HG03066 (cell line): ENCODE measurements at regions not wholly inside any gene's neighbourhood (a gene's known extent, or its start where the extent isn't known, plus 50 kb on each side); places are given as distances from the start of the nearest gene placed in this dataset.
"Not testable (repeated sequence)": the region's sequence is repeated elsewhere in the genome, so short reads cannot be mapped to it uniquely, and the experiment has no call there.

Experiments used
- ATAC-seq: cut with Tn5 transposase; IDR thresholded peaks from one replicate; pipeline ENCODE4 v1.9.1; 2021; ENCODE audit warnings: low read depth; ENCODE audit not compliant: unreplicated experiment

DNA sequence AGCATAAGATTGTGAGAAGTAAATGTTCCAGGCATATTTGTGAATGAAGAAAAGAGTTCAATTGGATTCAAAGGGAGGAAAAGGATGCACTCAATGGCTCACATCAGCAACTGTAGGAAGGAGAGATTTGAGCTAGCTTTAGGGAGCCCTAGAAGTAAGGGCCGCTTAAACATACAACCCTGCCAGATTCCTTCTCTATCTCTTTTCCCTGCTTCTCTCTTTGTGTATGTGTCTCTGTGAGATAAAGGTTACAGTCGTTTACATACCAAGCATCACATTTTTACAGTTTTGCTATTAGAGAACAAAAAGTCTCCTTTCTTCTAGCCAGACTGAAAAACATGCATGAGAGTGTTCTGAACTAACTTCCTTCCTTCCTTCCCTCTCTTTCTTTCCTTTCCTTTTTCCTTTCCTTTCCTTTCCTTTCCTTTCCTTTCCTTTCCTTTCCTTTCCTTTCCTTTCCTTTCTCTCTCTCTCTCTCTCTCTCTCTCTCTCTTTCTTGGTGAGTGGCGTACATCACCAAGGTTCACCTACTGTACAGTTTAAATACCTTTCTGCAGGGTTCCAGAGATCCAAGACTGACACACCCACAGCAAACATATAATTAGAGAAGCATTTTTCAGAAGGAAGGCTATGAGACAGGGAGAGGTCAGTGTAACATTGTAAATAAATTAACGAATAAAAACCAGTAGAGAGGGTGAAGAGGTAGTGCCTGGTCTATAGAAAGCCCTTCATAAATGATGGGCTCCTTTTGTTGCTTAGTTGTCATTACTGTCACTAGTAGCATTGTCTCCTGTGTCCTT lies 240.4 kb downstream of the ARL4A start:
- ATAC-seq: no peak

DNA sequence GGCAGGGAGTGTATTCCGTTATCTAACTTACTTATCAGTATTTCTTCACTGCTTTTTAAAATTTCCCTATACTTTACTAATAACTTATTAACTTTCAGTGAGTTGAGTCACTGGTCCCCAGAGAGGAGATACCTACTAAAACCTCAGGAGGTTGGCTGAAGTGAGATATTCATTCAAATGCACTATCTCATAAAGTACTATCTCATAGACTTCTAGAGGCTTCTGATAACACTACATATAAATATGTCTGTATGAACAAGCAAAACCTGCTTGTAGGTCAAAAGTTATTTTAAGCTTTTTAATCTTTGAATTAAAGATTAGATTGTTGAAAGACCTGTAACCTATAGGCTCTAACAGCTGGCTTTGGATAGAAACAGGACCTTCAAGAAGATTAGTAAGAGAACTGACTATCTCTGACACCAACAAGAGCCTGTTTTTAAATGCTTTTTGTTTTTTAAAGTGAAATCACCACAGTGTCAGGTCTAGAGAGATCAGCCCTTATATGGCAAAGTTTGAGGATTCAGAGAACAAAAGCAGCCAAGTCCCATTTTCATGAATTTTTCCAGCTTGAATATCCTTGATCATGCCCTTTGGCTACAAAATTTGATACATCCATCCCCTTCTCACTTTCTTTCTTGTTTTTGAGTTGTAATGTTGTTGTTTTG lies 242.2 kb downstream of the ARL4A start:
- ATAC-seq: no peak

DNA sequence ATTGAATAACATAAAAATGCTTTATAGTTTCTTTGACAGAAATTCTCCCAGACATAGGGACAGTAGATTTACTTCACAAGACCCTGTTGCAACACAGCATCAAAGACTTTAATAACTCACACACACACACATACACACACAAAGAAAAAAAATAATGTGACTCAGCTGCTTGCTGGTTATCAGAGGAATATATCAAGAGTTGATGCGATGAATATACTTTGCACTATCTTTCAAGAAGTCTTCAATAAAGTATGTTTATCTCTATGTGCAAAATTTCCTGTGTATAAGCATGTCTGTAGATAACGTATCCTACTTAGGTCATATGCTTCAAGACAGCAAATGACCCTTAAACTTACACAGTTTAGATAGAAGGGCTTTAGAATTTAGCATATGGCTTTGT lies 243.1 kb downstream of the ARL4A start:
- no peak for ATAC-seq

DNA sequence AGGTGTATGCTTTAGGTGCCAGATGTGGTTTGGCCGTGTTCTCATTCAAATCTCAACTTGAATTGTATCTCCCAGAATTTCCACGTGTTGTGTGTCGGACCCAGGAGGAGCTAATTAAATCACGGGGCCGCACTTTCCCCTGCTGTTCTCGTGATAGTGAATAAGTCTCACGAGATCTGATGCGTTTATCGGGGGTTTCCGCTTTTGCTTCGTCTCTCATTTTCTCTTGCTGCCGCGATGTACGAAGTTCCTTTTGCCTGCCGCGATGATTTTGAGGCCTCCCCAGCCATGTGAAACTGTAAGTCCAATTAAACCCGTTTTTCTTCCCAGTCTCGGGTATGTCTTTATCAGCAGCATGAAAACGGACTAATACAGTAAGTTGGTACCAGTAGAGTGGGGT lies 244.0 kb downstream of the ARL4A start:
- ATAC-seq: not testable (repeated sequence)

DNA sequence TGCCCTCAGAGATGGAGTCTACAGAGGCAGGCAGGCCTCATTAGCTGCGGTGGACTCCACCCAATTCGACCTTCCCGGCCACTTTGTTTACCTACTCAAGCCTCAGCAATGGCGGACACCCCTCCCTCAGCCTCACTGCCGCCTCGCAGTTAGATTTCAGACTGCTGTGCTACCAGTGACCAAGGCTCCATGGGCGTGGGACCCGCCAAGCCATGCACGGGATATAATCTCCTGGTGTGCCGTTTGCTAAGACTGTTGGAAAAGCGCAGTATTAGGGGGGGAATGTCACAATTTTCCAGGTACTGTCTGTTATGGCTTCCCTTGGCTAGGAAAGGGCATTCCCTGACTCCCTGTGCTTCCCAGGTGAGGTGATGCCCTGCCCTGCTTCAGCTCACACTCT lies 252.3 kb downstream of the ARL4A start:
- no peak for ATAC-seq

DNA sequence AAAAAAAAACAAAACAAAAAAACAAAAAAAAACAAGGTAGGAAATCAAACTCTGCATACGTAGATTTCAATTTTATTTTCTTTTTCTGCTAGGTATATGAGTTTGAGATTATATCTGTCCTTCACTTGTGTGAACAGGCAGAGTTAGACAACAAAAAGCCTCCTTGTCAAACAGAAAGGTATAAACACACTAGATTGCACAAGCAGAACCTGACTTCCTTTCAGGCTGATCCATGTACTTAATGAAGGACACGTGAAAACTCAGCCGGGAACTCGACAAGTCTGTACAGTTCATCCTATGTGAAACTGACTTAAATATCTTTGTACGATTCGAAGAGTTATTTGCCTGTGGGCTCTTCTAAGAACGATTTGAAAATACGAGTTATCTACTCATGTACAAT lies 254.1 kb downstream of the ARL4A start:
- ATAC-seq: no peak

DNA sequence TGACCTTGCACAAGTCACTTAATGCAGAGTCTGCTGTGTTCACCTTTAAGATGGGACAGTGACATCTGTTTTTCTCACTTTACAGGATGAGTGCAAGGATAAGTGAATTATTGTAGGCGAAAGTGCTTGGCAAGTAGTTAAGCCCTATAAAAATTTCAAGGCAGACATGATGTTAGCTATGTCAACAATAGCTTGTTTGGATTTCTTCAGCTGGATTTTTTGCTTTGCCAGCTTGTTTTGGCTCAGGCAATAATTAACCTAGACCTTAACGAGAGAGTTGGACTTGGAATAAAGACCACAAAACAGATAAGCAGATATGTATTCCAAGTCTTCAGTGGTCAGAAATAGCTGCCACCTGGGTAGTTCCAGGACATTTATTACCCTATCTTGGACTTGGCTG lies 255.2 kb downstream of the ARL4A start:
- ATAC-seq: no peak

DNA sequence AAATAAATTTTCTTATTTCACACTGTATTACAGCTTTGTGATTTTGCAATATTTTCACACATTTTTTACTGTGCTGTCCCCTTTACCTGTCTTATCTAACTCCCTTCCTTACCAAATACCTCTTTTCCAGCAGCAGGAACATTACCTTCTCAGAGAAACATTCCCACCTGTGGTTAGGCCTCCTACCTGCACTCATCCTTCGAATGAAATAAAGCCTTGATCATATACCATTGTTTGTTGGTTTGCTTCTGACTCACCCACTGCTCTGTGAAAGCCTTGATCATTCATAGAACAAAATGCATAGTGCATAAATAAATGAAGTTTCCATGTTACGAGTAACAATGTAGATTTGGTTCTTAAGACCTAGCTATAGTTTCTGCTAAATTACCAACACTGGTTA lies 256.3 kb downstream of the ARL4A start:
- no peak for ATAC-seq

DNA sequence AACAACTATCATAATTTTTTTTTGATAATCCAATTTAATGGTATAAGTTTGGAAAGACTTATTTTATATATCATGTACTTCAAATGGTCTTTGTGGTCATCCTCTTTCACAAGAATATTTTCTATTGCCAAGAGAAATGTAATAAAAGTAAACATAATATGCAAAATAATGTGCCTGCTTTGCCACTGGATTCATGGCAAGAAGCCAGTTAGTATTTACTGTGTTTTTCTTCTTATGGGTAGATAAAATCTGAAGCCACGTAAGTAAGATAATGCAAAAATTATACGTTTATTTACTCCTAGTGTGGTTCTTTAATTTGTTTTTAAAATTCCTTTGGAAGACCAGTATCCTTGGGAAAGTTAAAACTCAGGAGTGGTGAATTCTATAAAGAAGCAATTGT lies 258.5 kb downstream of the ARL4A start:
- ATAC-seq: no peak

DNA sequence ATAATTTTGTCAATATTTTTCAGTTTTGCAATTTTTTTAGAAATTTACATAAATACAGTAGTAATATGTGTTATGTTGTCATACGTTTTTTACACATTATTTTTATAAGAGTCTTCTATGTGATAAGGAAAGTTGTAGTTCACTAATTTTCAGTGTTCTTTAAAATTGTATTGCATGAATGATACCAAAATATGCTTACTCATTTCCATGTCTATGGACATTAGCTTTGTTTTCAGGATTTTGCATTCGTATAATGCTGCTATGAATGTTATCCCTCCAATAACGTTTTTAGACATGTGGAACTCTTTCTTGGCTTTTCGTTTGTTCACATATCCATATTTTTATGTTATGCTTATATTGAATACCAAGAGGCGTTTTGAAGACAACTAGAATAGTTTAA lies 260.0 kb downstream of the ARL4A start:
- no peak for ATAC-seq

DNA sequence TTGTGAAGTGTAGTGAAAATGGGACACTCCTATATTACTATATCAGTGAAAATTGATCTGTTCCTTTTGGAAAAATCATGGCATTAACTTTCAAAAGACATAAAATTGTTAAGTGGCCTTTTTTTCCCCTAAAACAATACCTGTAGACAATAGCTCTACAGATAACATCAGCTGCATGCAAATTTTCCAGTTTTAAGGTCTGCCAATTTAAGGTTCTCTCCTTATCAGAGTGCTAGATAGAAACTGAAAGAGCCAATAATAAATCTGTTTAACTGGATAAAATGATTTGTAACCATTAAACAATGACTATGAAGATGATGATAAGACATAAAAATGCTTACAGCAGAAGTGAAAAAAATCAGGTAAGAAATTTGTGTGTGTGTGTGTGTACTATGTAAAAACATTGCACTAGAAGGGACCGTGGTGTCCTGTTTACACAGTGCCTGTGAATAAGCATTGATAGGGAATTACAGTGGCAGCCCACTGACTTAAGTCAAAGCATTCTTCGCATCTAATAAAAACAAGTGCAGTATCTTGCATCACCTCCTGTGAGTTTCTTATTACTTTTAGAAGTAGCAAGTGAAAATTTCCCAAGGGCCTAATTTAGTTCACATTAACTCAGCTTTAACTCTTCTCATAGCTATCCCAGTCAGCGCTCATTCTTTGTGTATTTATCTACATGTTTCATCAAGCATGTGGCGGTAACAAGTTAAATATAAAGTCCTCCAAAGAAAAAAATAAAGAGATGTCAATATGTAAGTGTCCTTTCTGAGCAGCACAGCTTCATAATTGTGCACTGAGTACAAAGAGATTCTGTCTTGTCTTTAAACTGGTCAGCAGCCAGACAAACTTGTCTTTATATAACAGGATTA lies 261.9 kb downstream of the ARL4A start:
- ATAC-seq: no peak

DNA sequence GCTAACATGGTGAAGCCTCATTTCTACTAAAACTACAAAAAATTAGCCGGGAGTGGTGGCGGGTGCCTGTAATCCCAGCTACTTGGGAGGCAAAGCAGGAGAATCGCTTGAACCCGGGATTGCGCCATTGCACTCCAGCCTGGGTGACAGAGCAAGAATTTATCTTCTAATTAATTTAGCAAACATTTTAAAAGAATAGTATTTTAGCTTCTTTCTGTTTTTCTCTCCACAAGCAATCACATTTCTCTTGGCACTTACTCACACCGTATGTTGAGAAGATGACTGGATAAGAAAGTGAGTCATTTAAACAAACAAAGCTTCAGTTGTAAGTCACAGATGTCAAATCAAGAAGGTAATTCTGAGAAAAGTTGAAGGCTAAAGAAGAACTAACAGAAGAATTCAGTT lies 264.0 kb downstream of the ARL4A start:
- ATAC-seq: no peak

DNA sequence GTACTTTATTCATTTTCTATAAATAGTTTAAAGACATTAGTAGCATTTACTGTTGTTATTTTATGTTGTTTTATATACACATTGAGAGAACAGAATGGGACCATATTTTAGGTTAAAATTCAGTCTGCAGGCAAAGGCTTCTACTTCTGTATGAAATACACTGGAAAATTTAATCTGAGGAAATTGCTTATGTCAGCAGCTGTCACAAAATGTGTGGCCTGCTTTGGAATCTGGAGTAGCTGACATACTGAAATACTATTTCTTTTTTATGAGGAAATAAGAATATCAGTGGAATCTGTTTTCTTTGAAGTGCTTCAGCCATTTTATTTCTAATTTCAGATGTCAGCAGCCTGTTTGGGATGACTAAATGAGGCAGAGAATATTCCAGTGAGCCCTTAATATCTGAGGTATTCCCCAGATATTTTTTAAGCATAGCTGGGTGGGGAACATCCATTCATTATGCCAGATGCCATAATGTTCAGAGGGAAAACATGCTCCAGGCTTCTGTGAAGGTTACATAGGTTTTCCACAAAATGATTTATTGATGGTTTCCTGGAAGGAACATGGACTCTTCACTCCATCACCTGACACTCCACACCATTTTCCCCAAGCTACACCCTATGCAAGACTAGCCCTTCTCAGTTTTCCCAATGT lies 267.1 kb downstream of the ARL4A start:
- ATAC-seq: no peak

DNA sequence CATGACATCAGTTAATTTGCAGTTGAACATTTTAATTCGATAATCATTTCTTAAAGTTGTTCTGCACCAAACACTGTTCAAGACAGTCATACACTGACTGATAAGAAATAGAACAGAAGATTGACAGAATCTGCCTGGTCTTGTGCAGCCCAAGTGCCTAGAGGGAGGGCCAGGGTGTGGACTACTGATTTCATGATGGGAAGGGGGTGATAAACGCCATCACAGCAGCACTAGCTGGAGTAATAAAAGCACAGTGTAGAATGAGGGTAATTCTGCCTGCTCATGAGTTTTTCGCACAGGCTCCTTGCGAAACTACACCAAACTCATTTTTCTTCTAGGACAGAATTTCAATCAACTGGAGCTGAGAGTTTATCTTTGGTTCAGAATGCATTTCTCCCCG lies 270.1 kb downstream of the ARL4A start:
- no peak for ATAC-seq

DNA sequence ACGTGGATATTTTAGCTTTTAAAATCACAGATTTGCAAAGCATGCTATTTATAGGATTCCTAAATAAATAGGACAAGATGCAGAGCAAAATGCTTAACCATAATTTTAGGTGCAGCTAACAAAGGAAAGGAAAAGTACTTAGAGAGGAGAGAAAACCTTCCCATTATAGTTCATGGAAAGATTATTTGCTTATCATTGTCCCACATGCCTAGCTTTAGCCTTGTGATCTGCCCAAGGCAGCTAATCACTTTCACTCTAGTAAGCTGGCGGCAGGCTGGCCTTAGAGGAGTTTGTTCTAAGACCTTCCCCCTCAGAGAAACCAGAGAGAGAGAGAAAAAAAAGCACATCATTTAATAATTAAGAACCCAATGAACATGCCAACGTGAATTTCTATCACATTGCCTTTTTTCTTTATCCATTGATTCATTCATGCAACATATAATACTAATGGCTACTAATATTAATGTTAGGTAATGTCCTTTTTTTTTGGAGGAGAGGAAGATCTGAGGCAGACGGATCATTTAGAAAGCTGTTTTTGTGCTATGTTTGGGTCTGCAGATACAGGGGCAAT lies 274.6 kb downstream of the ARL4A start:
- no peak for ATAC-seq

DNA sequence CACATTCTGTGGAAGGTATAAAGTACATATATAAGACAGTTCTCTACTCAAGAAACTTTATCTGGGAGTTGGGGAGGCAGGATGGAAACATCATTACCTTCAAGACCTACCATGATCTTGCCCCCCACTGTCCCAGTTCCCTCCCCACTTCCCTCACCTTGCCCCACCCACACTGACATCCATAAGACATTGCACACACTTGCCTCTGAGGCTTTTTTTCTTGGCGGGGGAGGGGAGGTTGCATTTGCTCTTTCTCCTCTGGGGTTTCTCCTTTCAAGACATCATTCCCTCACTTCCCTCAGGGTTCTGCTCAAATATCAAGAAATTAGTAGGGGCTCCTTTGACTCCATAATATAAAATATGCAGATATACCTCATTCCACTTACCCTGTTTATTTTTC lies 276.0 kb downstream of the ARL4A start:
- no peak for ATAC-seq

DNA sequence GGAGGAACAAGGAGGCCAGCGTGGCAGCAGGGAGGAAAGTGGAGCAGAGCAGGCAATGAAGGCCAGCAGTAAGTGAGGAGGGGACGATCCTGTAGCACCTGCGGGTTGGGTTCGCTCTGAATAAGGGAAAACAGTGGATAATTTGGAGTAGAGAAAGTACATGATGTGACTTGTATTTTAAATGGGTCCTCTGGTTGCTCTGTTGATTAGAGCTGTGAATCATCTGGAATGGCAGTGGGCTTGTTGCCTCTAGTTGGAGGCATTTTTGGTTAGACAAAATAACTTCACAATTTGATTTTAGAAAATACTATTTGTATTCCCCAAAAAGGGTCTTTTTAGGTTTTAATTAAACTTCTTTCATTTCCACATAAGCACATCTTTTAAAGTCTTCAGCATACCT lies 277.4 kb downstream of the ARL4A start:
- ATAC-seq: no peak

DNA sequence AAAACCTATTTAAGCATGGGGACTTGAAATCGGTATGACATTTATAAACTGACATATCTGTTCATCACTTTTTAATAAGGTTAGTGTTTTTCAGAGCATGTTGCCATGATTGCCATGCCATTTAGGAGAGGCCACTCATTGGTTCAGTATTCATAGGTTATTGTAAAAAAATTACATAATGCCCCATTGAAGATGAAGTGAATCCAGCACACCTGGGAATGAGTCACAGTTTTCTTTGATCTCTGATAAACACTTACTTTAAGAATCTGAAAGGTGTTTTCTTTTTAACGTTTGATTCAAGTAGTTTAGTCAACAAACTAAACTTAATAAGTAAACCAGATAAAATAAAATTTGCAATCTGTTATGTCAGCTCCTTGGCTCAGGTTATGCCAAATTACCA lies 278.3 kb downstream of the ARL4A start:
- no peak for ATAC-seq

DNA sequence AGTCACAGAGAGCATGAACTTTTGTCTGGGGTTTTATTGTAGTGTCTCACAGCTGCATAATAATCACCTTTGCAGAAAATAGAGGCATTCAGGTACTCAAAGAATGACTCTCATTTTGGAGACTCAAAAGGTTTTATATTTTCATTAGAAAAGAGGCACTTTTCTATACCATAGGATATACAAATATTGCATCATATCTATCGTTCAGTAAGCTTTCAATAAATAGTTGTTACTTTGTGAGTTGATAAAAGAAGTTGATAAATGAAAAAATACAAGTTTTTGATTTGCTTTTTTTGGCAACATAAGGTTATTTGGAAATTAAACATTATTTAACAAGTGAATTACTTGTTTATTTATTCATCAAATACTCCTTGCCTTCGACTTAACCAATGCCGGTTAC lies 279.9 kb downstream of the ARL4A start:
- ATAC-seq: no peak

DNA sequence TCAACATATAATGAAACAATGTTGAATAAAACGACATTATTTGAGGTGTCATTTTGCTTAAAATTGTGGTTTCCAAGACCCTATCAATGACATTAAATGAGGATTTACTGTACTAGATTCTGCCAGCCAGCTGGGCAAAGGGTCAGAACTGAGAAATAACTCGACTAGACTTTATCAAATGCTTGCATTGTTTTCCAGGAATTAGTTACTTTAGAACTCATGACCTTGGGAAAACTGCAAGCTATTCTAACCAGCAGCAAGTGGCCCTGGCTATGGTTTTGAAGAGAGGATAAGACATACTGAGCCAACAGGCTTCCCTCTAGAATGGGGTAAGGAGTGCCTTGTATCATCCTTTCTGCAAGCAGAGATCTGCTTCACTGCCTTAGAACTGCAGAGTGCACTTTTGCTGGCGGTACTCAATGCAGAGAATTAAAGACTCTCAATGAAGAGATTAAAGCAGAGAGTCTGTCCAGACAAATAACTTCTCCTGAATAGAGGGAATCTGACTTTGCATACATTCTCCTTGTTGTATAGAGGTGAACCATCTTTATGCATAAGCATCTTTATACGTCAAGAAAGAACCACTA lies 281.5 kb downstream of the ARL4A start:
- ATAC-seq: no peak
